SK-N-SH (cell line): ENCODE measurements at regions not wholly inside any gene's neighbourhood (a gene's known extent, or its start where the extent isn't known, plus 50 kb on each side); places are given as distances from the start of the nearest gene placed in this dataset.

ENCODE experiments used
- CHD2 ChIP-seq: fragments of 150-350 bp; IDR thresholded peaks from 2 replicates; pipeline ENCODE4 v1.6.1; 2018; ENCODE audit warnings: low read length; ENCODE audit not compliant: partially characterized antibody
- EP300 ChIP-seq, 2 experiments: IDR thresholded peaks; 2 replicates each; pipeline versions ENCODE4 v1.4.0 to v1.6.1; 2012; ENCODE audit warnings: borderline replicate concordance in 1 of 2, low read depth in 1 of 2, low read length in 1 of 2
- GABPA ChIP-seq: IDR thresholded peaks from 2 replicates; pipeline ENCODE4 v1.4.0; 2012; ENCODE audit warnings: low read depth, mild to moderate bottlenecking
- JUND ChIP-seq: IDR thresholded peaks from 2 replicates; pipeline ENCODE4 v1.4.0; 2012
- POLR2AphosphoS5 ChIP-seq: IDR thresholded peaks from 2 replicates; pipeline ENCODE4 v1.6.1; 2012; ENCODE audit warnings: low read depth, low read length
- SIN3A ChIP-seq: IDR thresholded peaks from 2 replicates; pipeline ENCODE4 v1.6.1; 2012; ENCODE audit warnings: low read depth, mild to moderate bottlenecking, low read length, moderate library complexity, borderline replicate concordance
- TEAD4 ChIP-seq: IDR thresholded peaks from 2 replicates; pipeline ENCODE4 v1.4.0; 2012; ENCODE audit warnings: mild to moderate bottlenecking, borderline replicate concordance; ENCODE audit not compliant: insufficient read depth
- USF2 ChIP-seq: fragments of 150-350 bp; IDR thresholded peaks from 2 replicates; pipeline ENCODE4 v1.6.1; 2017; ENCODE audit warnings: antibody characterized with exemption, low read length, low read depth, borderline replicate concordance
- YY1 ChIP-seq: IDR thresholded peaks from 2 replicates; pipeline ENCODE4 v1.4.0; 2012; ENCODE audit warnings: low read depth, mild to moderate bottlenecking
- TF ChIP-seq, protein P1 (sequence below): fragments of 200-600 bp; sonication (generic); IDR thresholded peaks from 2 replicates; pipeline ENCODE4 v1.6.1; 2017; ENCODE audit warnings: antibody characterized with exemption, mild to moderate bottlenecking, moderate library complexity
- TF ChIP-seq, protein P2 (sequence below): IDR thresholded peaks from 2 replicates; pipeline ENCODE4 v1.6.1; 2012; ENCODE audit warnings: mild to moderate bottlenecking, low read depth, low read length, moderate library complexity

DNA sequence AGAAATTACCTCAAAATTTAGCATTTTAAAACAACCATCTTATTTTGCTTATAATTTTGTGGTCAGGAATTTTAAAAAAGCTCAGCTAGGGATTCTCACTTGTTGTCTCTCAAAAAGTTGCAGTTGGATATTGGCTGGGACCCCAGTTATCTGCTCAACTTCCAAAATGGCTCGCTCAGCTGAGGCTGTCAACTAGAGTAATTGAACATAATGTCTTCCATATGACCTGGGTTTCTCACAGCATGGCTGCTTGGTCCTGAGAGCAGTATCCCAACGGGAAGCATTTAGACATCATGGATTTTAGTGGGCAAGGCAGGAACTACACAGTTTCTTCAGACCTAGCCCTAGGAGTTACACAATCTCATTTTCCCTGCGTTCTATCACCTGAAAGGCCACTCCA is 63.6 kb upstream of the SPEF2 start:
- TF ChIP-seq POLR2AphosphoS5: no peak
- TF ChIP-seq, protein P1, sequence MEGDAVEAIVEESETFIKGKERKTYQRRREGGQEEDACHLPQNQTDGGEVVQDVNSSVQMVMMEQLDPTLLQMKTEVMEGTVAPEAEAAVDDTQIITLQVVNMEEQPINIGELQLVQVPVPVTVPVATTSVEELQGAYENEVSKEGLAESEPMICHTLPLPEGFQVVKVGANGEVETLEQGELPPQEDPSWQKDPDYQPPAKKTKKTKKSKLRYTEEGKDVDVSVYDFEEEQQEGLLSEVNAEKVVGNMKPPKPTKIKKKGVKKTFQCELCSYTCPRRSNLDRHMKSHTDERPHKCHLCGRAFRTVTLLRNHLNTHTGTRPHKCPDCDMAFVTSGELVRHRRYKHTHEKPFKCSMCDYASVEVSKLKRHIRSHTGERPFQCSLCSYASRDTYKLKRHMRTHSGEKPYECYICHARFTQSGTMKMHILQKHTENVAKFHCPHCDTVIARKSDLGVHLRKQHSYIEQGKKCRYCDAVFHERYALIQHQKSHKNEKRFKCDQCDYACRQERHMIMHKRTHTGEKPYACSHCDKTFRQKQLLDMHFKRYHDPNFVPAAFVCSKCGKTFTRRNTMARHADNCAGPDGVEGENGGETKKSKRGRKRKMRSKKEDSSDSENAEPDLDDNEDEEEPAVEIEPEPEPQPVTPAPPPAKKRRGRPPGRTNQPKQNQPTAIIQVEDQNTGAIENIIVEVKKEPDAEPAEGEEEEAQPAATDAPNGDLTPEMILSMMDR: no peak
- TF ChIP-seq, protein P2, sequence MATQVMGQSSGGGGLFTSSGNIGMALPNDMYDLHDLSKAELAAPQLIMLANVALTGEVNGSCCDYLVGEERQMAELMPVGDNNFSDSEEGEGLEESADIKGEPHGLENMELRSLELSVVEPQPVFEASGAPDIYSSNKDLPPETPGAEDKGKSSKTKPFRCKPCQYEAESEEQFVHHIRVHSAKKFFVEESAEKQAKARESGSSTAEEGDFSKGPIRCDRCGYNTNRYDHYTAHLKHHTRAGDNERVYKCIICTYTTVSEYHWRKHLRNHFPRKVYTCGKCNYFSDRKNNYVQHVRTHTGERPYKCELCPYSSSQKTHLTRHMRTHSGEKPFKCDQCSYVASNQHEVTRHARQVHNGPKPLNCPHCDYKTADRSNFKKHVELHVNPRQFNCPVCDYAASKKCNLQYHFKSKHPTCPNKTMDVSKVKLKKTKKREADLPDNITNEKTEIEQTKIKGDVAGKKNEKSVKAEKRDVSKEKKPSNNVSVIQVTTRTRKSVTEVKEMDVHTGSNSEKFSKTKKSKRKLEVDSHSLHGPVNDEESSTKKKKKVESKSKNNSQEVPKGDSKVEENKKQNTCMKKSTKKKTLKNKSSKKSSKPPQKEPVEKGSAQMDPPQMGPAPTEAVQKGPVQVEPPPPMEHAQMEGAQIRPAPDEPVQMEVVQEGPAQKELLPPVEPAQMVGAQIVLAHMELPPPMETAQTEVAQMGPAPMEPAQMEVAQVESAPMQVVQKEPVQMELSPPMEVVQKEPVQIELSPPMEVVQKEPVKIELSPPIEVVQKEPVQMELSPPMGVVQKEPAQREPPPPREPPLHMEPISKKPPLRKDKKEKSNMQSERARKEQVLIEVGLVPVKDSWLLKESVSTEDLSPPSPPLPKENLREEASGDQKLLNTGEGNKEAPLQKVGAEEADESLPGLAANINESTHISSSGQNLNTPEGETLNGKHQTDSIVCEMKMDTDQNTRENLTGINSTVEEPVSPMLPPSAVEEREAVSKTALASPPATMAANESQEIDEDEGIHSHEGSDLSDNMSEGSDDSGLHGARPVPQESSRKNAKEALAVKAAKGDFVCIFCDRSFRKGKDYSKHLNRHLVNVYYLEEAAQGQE: no peak
- no peak for TF ChIP-seq JUND
- TF ChIP-seq GABPA: no peak
- TF ChIP-seq EP300 (IDR thresholded peaks at IDR 0.05; ENCODE audit: borderline replicate concordance in 1 of 2, low read depth in 1 of 2, low read length in 1 of 2): no peak
- TF ChIP-seq CHD2: no peak
- no peak for TF ChIP-seq YY1
- no peak for TF ChIP-seq SIN3A
- no peak for TF ChIP-seq USF2
- no peak for TF ChIP-seq TEAD4
